Stimulated activated CD4-positive, alpha-beta T cell treated with anti-CD3 and anti-CD28 coated beads, Interleukin-12 subunit alpha, Interleukin-12 subunit beta, amount 100 ng/mL, for 24 hours (primary cell): ENCODE measurements at regions not wholly inside any gene's neighbourhood (a gene's known extent, or its start where the extent isn't known, plus 50 kb on each side); places are given as distances from the start of the nearest gene placed in this dataset.
"Not testable (repeated sequence)": the region's sequence is repeated elsewhere in the genome, so short reads cannot be mapped to it uniquely, and the experiment has no call there.

Experiments used
- DNase-seq, 2 experiments: peaks; one replicate each; pipeline ENCODE4 v3.0.0-alpha.2; 2020; ENCODE audit warnings: low read depth in 2 of 2

GRCh38 chr2:200101922-200102321, 146.5 kb downstream of the MAIP1 start:
- no peak for DNase-seq

- DNase-seq, result no peak
Measured at GRCh38 chr2:200102971-200103370, 147.6 kb downstream of the MAIP1 start.

GRCh38 chr2:200104015-200104414, 148.6 kb downstream of the MAIP1 start:
- no peak for DNase-seq

GRCh38 chr2:200107514-200108217, 152.3 kb downstream of the MAIP1 start:
- DNase-seq, result no peak

- DNase-seq, result no peak
Measured at GRCh38 chr2:200109421-200109820, 154.0 kb downstream of the MAIP1 start.

GRCh38 chr2:200110381-200110780, 155.0 kb downstream of the MAIP1 start:
- no peak for DNase-seq

GRCh38 chr2:200113016-200113799, 157.8 kb downstream of the MAIP1 start:
- not testable (repeated sequence) for DNase-seq

- DNase-seq, result no peak
Measured at GRCh38 chr2:200119236-200119635, 163.9 kb downstream of the MAIP1 start.

- DNase-seq, result no peak
Measured at GRCh38 chr2:200121931-200122330, 166.5 kb downstream of the MAIP1 start.

- no peak for DNase-seq
Measured at GRCh38 chr2:200122683-200123082, 167.3 kb downstream of the MAIP1 start.

GRCh38 chr2:200124665-200125368, 169.4 kb downstream of the MAIP1 start:
- DNase-seq, result not testable (repeated sequence)

GRCh38 chr2:200125444-200126284, 170.3 kb downstream of the MAIP1 start:
- DNase-seq, result no peak

- not testable (repeated sequence) for DNase-seq
Measured at GRCh38 chr2:200126285-200126670, 170.9 kb downstream of the MAIP1 start.

- not testable (repeated sequence) for DNase-seq
Measured at GRCh38 chr2:200126680-200127079, 171.3 kb downstream of the MAIP1 start.

- no peak for DNase-seq
Measured at GRCh38 chr2:200127848-200128247, 172.5 kb downstream of the MAIP1 start.

- no peak for DNase-seq
Measured at GRCh38 chr2:200128296-200128695, 172.9 kb downstream of the MAIP1 start.

GRCh38 chr2:200129721-200130462, 174.5 kb downstream of the MAIP1 start:
- no peak for DNase-seq

- no peak for DNase-seq
Measured at GRCh38 chr2:200130762-200131166, 175.4 kb downstream of the MAIP1 start.

GRCh38 chr2:200131307-200131706, 175.2 kb upstream of the SPATS2L start:
- no peak for DNase-seq

GRCh38 chr2:200135082-200135481, 171.4 kb upstream of the SPATS2L start:
- DNase-seq, result no peak

GRCh38 chr2:200136655-200137054, 169.8 kb upstream of the SPATS2L start:
- DNase-seq, result no peak
